Neural cell (in vitro differentiated cells): ENCODE measurements at regions not wholly inside any gene's neighbourhood (a gene's known extent, or its start where the extent isn't known, plus 50 kb on each side); places are given as distances from the start of the nearest gene placed in this dataset.

ENCODE experiments used
- H2AFZ ChIP-seq: fragments of 200-600, 300-800 bp; sonication (generic), shearing (Covaris generic); 2 replicates; pipeline ENCODE4 v1.6.0; 2014; ENCODE audit warnings: low read depth, mild to moderate bottlenecking, antibody characterized with exemption, low read length, moderate library complexity
- H3F3A ChIP-seq: fragments of 200-600 bp; shearing (Covaris generic); 2 replicates; pipeline ENCODE4 v1.6.1; 2016; ENCODE audit warnings: mild to moderate bottlenecking, moderate library complexity, mixed read lengths, antibody characterized with exemption, low read length; ENCODE audit not compliant: insufficient read depth, poor library complexity, severe bottlenecking
- H3K27ac ChIP-seq: fragments of 200-600, 300-800 bp; sonication (generic), shearing (Covaris generic); 2 replicates; pipeline ENCODE4 v1.5.1; 2014; ENCODE audit warnings: mild to moderate bottlenecking, low read length, moderate library complexity
- H3K27me3 ChIP-seq: fragments of 300-800, 200-600 bp; sonication (generic), shearing (Covaris generic); 2 replicates; pipeline ENCODE4 v1.6.0; 2014; ENCODE audit warnings: mild to moderate bottlenecking, low read depth, low read length, moderate library complexity; ENCODE audit not compliant: insufficient read depth
- H3K36me3 ChIP-seq: fragments of 300-800, 200-600 bp; sonication (generic), shearing (Covaris generic); 2 replicates; pipeline ENCODE4 v1.5.1; 2014; ENCODE audit warnings: mild to moderate bottlenecking, antibody characterized with exemption, low read length, moderate library complexity; ENCODE audit not compliant: insufficient read depth
- H3K4me2 ChIP-seq: fragments of 300-800, 200-600 bp; sonication (generic), shearing (Covaris generic); 2 replicates; pipeline ENCODE4 v1.6.0; 2014; ENCODE audit warnings: mild to moderate bottlenecking, low read length
- H3K4me3 ChIP-seq: fragments of 300-800, 200-600 bp; sonication (generic), shearing (Covaris generic); 2 replicates; pipeline ENCODE4 v1.5.1; 2014; ENCODE audit warnings: mild to moderate bottlenecking, low read length, moderate library complexity
- H3K79me2 ChIP-seq: fragments of 200-600 bp; shearing (Covaris generic); replicated peaks from 2 replicates; pipeline ENCODE4 v1.6.0; 2014; ENCODE audit warnings: mild to moderate bottlenecking, low read length, moderate library complexity; ENCODE audit not compliant: insufficient read depth
- H3K9ac ChIP-seq: fragments of 300-800, 200-600 bp; sonication (generic), shearing (Covaris generic); 2 replicates; pipeline ENCODE4 v1.6.1; 2016; ENCODE audit warnings: mild to moderate bottlenecking, low read length, mixed read lengths
- H3K9me2 ChIP-seq: fragments of 200-600 bp; shearing (Covaris generic); 2 replicates; pipeline ENCODE4 v1.6.1; 2016; ENCODE audit warnings: mild to moderate bottlenecking, low read length, mixed read lengths; ENCODE audit not compliant: insufficient read depth
- H3K9me3 ChIP-seq: fragments of 200-600, 300-800 bp; sonication (generic), shearing (Covaris generic); 2 replicates; pipeline ENCODE4 v1.6.1; 2016; ENCODE audit warnings: mild to moderate bottlenecking, mixed run types, low read length, moderate library complexity, mixed read lengths
- H4K20me1 ChIP-seq: fragments of 200-600 bp; shearing (Covaris generic); 2 replicates; pipeline ENCODE4 v1.6.1; 2016; ENCODE audit warnings: mild to moderate bottlenecking, mixed run types; ENCODE audit not compliant: insufficient read depth
- EP300 ChIP-seq: fragments of 450-650 bp; conservative IDR thresholded peaks from 2 replicates; pipeline ENCODE4 v1.6.1; 2014; ENCODE audit warnings: antibody characterized with exemption, mild to moderate bottlenecking, moderate library complexity; ENCODE audit not compliant: poor library complexity, severe bottlenecking
- EZH2 ChIP-seq: fragments of 200-600, 300-800 bp; shearing (Covaris generic), sonication (generic); IDR thresholded peaks from 2 replicates; pipeline ENCODE4 v1.6.1; 2014; ENCODE audit warnings: antibody characterized with exemption, low read length, borderline replicate concordance, mild to moderate bottlenecking; ENCODE audit not compliant: insufficient read depth, poor library complexity, severe bottlenecking
- MXI1 ChIP-seq: fragments of 450-650 bp; conservative IDR thresholded peaks from 2 replicates; pipeline ENCODE4 v1.6.1; 2014; ENCODE audit warnings: antibody characterized with exemption, mild to moderate bottlenecking; ENCODE audit not compliant: poor library complexity, severe bottlenecking
- POLR2AphosphoS5 ChIP-seq: IDR thresholded peaks from 2 replicates; pipeline ENCODE4 v1.6.1; 2012
- RAD21 ChIP-seq: fragments of 450-650 bp; conservative IDR thresholded peaks from 2 replicates; pipeline ENCODE4 v1.6.1; 2014; ENCODE audit warnings: antibody characterized with exemption, mild to moderate bottlenecking, moderate library complexity
- REST ChIP-seq: IDR thresholded peaks from 2 replicates; pipeline ENCODE4 v1.6.1; 2012; ENCODE audit warnings: borderline replicate concordance
- SMC3 ChIP-seq: fragments of 450-650 bp; conservative IDR thresholded peaks from 2 replicates; pipeline ENCODE4 v1.6.1; 2014; ENCODE audit warnings: antibody characterized with exemption, mild to moderate bottlenecking, moderate library complexity; ENCODE audit not compliant: poor library complexity
- TAF1 ChIP-seq: IDR thresholded peaks from 2 replicates; pipeline ENCODE4 v1.6.1; 2012; ENCODE audit warnings: low read depth
- TF ChIP-seq, protein P1 (sequence below): fragments of 450-650 bp; IDR thresholded peaks from 2 replicates; pipeline ENCODE4 v1.5.1; 2014; ENCODE audit warnings: antibody characterized with exemption, mild to moderate bottlenecking, moderate library complexity; ENCODE audit not compliant: poor library complexity, severe bottlenecking

DNA sequence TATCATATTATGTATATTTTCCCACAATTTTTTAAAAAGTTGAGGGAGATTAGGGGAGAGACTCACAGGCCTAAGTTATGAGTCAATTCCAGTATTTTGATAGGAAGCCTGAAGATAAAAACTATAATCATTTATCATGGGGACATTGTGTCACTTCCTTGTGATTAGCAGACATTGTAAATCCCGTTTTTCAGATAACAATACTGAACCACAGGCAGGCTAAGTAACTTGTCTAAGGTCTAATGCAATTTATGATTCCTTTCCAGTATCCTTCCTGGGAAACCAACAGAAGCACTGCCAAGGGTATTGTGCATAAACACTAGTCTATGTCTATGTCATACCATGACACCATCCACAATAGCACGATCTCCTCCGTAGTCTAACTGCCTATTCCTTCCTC, 235.2 kb upstream of the PIK3C3 start:
- no peaks in the 10 kb centered on the region for H3F3A ChIP-seq
- no peak overlapping the region for H3K4me3 ChIP-seq
- no peak overlapping the region for H3K27ac ChIP-seq
- H2AFZ ChIP-seq, result no peak overlapping the region
- no peaks in the 10 kb centered on the region for H4K20me1 ChIP-seq
- H3K36me3 ChIP-seq, result no peaks in the 10 kb centered on the region
- TF ChIP-seq EZH2 (no peak), TAF1 (no peak), MXI1 (no peak), SMC3 (no peak), POLR2AphosphoS5 (no peak), EP300 (no peak), RAD21 (no peak), REST (no peak)
- TF ChIP-seq, protein P1, sequence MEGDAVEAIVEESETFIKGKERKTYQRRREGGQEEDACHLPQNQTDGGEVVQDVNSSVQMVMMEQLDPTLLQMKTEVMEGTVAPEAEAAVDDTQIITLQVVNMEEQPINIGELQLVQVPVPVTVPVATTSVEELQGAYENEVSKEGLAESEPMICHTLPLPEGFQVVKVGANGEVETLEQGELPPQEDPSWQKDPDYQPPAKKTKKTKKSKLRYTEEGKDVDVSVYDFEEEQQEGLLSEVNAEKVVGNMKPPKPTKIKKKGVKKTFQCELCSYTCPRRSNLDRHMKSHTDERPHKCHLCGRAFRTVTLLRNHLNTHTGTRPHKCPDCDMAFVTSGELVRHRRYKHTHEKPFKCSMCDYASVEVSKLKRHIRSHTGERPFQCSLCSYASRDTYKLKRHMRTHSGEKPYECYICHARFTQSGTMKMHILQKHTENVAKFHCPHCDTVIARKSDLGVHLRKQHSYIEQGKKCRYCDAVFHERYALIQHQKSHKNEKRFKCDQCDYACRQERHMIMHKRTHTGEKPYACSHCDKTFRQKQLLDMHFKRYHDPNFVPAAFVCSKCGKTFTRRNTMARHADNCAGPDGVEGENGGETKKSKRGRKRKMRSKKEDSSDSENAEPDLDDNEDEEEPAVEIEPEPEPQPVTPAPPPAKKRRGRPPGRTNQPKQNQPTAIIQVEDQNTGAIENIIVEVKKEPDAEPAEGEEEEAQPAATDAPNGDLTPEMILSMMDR, result no peak
- no peak overlapping the region for H3K4me2 ChIP-seq
- no peaks in the 10 kb centered on the region for H3K79me2 ChIP-seq
- no peak overlapping the region for H3K9ac ChIP-seq
- no peaks in the 10 kb centered on the region for H3K9me2 ChIP-seq
- H3K27me3 ChIP-seq, result no peaks in the 10 kb centered on the region
- no peaks in the 10 kb centered on the region for H3K9me3 ChIP-seq

GRCh38 chr18:41714872-41715271, 240.2 kb upstream of the PIK3C3 start:
- Histone ChIP-seq H3K36me3 (no peaks in the 10 kb centered on the region), H3K4me2 (no peak overlapping the region), H3K4me3 (no peak overlapping the region)

More at GRCh38 chr18:41714872-41715271, 240.2 kb upstream of the PIK3C3 start:
- TF ChIP-seq MXI1, result no peak
- TF ChIP-seq, protein P1, result no peak
- no peak for TF ChIP-seq EZH2
- no peak for TF ChIP-seq TAF1
- no peak for TF ChIP-seq REST
- no peak for TF ChIP-seq RAD21
- no peak for TF ChIP-seq POLR2AphosphoS5
- no peak for TF ChIP-seq SMC3
- TF ChIP-seq EP300, result no peak
- Histone ChIP-seq H3K79me2 (no peaks in the 10 kb centered on the region), H3F3A (no peaks in the 10 kb centered on the region), H3K27me3 (no peaks in the 10 kb centered on the region), H4K20me1 (no peaks in the 10 kb centered on the region), H2AFZ (no peak overlapping the region), H3K9me3 (no peaks in the 10 kb centered on the region), H3K9me2 (no peaks in the 10 kb centered on the region), H3K27ac (no peak overlapping the region), H3K9ac (no peak overlapping the region)
